HG02678 (cell line): ENCODE measurements at regions not wholly inside any gene's neighbourhood (a gene's known extent, or its start where the extent isn't known, plus 50 kb on each side); places are given as distances from the start of the nearest gene placed in this dataset.
"Not testable (repeated sequence)": the region's sequence is repeated elsewhere in the genome, so short reads cannot be mapped to it uniquely, and the experiment has no call there.

Source experiments
- ATAC-seq: cut with Tn5 transposase; IDR thresholded peaks from one replicate; pipeline ENCODE4 v1.9.1; 2021; ENCODE audit warnings: mild to moderate bottlenecking, moderate library complexity; ENCODE audit not compliant: unreplicated experiment

DNA sequence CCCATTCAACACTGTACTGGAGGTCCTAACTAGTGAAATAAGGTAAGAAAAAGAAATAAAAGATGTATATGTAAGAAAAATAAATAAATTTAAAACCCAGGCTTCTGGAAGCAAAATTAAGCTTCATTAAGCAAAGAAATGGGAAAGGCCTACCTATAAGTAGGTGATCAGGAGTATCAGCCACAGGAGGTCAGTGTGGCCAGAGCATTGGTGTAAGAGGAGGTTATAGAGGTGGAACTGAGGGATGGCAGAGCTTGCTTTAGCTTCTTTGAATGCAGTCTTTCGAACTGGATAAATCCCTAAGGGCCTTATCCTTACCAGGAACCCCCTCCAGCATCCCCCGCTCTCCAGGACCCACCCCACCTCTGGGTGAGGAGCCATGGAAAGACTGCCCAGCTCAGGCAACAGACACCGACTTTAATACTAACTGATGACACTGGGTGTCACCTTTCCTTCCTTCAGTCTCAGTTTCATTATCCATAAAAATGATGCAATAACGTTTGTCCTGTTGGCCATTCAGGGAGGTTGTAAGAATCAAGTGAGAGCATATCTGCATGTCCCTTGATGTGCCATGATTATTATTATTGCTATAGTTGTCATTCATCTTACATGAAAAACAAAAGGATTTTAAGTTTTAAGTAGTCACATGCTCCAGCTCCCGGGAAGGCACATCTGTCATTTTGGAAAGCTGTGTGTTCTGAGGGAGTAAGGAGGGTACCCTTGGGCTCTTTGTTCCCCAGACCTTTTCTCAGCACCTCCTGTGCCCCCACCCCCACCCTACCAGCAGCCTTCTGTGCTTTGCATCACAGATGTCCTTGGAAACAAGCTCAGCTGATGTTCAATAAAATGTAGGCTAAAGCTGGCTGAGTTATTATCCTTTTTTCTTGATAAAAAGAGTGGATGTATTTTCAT lies 50.8 kb upstream of the CTNNA1 start:
- no peak for ATAC-seq

DNA sequence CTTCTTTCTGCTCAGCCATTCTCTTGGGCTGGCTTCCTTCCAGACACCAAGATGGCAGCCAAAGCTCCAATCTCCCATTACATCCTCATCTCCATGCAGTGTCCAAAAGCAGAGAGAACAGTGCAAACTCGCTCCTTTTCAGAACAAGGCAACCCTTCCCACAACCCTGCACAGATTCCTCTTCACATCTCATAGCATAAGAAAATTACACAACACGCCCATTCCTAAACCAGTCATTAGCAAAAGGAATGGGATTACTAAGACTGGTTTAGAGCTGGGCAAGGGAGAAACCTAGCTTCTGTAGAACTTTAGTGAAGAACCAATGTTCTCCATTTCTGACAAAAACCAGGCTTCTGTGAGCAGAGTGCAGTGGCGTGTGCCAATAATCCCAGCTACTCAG lies 51.5 kb upstream of the CTNNA1 start:
- ATAC-seq = no peak

- ATAC-seq = no peak
Observed at GRCh38 chr5:138700581-138701362, 52.5 kb upstream of the CTNNA1 start.

DNA sequence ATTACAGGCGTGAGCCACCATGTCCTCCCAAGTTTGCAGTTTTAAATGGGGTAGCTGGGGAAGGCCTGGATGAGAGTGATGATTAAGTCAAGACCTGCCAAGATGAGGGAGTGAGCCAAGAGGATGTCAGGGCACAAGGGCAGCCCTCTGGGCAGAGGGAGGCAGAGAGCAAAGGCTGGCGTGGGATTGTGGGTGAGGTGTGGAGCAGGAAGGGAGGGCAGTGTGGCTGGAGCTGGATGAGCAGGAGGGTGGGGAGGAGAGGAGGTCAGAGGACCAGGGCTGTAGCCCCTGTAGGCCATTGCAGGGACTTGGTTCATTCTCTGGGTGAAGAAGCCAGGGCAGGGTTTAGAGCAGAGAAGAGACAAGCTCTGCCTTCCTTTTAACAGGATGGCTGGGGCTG lies 53.7 kb upstream of the CTNNA1 start:
- no peak for ATAC-seq

GRCh38 chr5:138698713-138699112 lies 54.5 kb upstream of the CTNNA1 start:
- no peak for ATAC-seq

- ATAC-seq = no peak
Observed at GRCh38 chr5:138697720-138698360, 55.4 kb upstream of the CTNNA1 start.

GRCh38 chr5:138696501-138696900 lies 56.7 kb upstream of the CTNNA1 start:
- ATAC-seq = no peak

- ATAC-seq = no peak
Observed at GRCh38 chr5:138695781-138696180, 57.4 kb upstream of the CTNNA1 start.

- ATAC-seq = no peak
Observed at GRCh38 chr5:138694146-138694545, 59.1 kb upstream of the CTNNA1 start.

DNA sequence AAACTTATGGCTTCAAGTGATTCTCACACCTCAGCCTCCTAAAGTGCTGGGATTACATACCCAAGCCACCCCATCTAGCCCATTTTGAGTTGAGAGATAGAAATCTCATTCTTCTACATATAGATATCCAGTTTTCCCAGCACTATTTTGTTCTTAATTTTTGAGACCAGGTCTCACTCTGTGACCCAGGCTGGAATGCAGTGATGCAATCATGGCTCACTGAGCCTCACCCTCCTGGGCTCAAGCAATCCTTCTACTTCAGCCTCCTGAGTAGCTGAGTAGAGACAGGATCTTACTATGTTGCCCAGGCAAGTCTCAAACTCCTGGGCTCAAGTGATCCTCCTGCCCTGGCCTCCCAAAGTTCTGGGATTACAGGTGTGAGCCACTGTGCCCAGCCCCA lies 60.9 kb upstream of the CTNNA1 start:
- no peak for ATAC-seq

DNA sequence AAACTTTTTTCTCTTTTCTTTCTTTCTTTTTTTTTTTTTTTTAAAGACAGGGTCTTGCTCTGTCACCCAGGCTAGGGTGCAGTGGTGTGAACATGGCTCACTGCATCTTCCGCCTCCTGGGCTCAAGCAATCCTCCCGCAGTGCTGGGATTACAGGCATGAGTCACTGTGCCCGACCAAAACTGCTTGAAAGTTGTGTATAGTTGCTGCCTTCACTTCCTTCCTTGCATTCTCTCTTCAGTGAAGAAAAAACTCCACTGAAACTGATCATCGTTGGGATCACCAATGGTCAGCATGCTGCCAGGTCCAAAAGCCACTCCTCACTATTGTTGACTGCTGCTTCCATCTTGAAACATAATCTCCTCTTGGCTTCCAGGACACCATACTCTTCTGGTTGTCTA lies 66.6 kb upstream of the CTNNA1 start:
- ATAC-seq = no peak

DNA sequence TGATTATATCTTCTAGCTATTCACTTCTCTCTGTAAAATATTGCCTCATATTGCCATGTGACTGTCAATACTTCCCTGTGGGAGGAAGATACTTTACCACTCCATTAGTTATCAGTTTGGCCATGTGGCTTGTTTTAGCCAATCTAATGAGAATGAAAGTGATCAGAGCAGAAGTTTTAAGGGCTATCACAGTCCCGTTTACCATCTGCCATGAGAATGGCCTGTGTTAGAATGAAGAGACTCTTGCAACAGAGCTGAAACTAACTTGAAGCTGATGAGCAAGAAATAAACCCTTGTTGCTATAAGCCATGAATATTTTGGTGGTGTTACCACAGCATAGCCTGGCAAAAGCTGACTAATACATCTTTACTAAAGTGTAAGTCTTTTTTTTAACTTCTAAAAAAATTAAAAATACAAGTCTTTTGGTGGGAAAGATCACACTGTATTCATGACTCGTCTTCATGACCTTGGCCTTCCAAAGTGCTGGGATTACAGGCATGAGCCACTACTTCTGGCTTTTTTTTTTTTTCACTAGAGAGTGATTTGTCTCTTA lies 68.0 kb upstream of the CTNNA1 start:
- ATAC-seq = no peak

- ATAC-seq = not testable (repeated sequence)
Observed at GRCh38 chr5:138682462-138682861, 70.8 kb upstream of the CTNNA1 start.

DNA sequence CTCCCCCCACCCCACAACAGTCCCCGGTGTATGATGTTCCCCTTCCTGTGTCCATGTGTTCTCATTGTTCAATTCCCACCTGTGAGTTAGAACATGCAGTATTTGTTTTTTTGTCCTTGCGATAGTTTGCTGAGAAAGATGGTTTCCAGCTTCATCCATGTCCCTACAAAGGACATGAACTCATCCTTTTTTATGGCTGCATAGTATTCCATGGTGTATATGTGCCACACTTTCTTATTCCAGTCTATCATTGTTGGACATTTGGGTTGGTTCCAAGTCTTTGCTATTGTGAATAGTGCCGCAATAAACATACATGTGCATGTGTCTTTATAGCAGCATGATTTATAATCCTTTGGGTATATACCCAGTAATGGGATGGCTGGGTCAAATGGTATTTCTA lies 74.4 kb upstream of the CTNNA1 start:
- not testable (repeated sequence) for ATAC-seq

- no peak for ATAC-seq
Observed at GRCh38 chr5:138677782-138678181, 75.4 kb upstream of the CTNNA1 start.

- ATAC-seq = no peak
Observed at GRCh38 chr5:138676556-138677193, 76.5 kb upstream of the CTNNA1 start.

DNA sequence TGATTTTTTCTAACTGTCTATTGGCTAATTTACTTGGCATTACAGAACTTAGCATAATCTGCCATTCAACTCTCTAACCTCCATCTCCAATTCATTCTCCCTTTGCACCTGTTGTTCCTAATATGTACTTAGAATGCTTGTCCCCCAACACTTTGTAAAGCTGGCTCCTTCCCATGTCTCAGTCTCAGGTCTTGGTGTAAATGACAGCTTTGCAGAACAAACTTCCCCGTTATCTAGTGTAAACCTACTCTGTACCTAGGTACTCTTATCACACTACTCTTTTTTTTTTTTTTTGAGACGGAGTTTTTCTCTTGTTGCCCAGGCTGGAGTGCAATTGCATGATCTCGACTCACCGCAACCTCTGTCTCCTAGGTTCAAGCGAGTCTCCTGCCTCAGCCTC lies 77.2 kb upstream of the CTNNA1 start:
- no peak for ATAC-seq

DNA sequence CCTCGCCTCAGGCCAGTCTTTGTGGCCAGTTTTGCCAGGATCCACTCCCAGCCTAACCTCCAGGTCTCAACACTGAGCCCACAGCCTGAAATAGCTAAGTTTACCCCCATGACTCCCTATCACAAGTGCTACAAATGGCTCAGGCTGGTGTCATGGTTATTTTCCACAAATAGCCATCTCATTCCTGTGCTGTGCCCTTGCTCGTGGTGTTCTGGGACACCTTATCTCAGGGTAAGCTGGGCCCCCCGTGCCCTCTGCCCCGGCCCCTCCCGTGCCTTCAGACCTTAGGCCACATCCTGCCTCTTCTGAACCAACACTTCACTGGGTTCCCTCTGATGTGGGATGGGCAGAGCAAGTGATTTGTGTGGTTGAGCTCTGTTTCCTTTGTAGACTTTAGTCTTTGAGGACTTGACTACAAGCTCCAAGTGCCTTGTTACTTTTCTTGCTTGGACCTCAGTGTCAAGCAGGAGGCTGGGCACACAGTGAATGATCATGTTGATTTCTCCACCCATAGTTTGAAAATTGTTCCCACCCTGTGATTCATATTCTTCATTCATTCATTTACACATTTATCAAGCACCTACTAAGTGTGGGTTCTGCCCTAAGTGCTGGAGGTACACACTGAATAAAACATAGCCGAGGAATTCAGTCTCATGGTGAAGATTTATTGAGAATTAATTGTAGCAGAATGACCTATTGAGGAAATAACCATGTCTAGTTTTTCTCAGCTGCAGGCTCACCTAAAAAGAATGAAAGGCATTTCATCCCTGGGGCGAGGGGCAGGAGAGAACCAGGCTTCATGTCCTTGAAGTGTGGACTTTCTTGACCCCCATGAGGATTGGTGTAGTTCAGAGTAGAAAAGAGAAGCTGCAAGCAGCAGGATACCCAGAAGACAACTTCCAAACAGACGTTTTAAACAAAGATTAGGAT lies 84.5 kb upstream of the CTNNA1 start:
- no peak for ATAC-seq

DNA sequence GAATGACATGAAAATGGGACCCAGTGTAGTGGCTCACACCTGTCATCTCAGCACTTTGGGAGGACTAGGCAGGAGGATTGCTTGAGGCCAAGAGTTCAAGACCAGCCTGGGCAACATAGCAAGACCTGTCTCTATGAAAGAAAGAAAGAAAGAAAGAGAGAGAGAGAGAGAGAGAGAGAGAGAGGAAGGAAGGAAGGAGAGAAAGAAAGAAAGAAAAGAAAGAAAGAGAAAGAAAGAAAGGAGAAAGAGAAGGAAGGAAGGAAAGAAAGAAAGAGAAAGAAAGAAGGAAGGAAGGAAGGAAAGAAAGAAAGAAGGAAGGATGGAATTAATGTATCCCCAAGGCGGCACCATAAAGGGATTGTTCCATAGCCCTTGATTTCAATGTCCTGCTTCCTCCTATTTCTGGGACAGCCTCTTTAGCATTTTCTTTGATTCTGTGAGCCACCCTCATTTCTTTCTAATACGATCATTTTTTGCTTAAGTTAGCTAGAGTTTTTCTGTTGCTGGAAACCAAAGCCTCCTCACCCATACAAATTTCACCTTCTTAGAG lies 85.4 kb upstream of the CTNNA1 start:
- not testable (repeated sequence) for ATAC-seq
